LNCaP clone FGC (cell line): ENCODE measurements at regions not wholly inside any gene's neighbourhood (a gene's known extent, or its start where the extent isn't known, plus 50 kb on each side); places are given as distances from the start of the nearest gene placed in this dataset.

Experiments used
- DNase-seq: peaks from one replicate; pipeline ENCODE4 v3.0.0-alpha.2; 2011; ENCODE audit warnings: low read depth
- H3K4me3 ChIP-seq: 2 replicates; pipeline ENCODE4 v1.5.1; 2011; ENCODE audit warnings: mild to moderate bottlenecking, low read depth, low read length, control low read depth
- CTCF ChIP-seq: IDR thresholded peaks from 2 replicates; pipeline ENCODE4 v1.5.1; 2012; ENCODE audit warnings: mild to moderate bottlenecking; ENCODE audit not compliant: control insufficient read depth, insufficient read depth; ENCODE audit errors: extremely low read depth

- H3K4me3 ChIP-seq: no peak overlapping the region
- no peak for TF ChIP-seq CTCF
- DNase-seq: no peak
Observed at GRCh38 chr10:36671607-36672006, 453.8 kb upstream of the ANKRD30A start.

GRCh38 chr10:36670621-36671402, 454.6 kb upstream of the ANKRD30A start:
- H3K4me3 ChIP-seq: no peak overlapping the region
- DNase-seq: no peak
- TF ChIP-seq CTCF: no peak

GRCh38 chr10:36669615-36670352, 455.6 kb upstream of the ANKRD30A start:
- no peak for TF ChIP-seq CTCF
- H3K4me3 ChIP-seq: no peak overlapping the region
- DNase-seq: no peak

- no peak overlapping the region for H3K4me3 ChIP-seq
- no peak for TF ChIP-seq CTCF
- DNase-seq: no peak
Observed at GRCh38 chr10:36666451-36666850, 458.9 kb upstream of the ANKRD30A start.

- TF ChIP-seq CTCF: no peak
- DNase-seq: no peak
- H3K4me3 ChIP-seq: no peak overlapping the region
Observed at GRCh38 chr10:36662571-36662970, 462.8 kb upstream of the ANKRD30A start.

GRCh38 chr10:36650274-36650673, 475.1 kb upstream of the ANKRD30A start:
- no peak overlapping the region for H3K4me3 ChIP-seq
- DNase-seq: no peak
- TF ChIP-seq CTCF: no peak
